GM06990 (cell line): ENCODE measurements at regions not wholly inside any gene's neighbourhood (a gene's known extent, or its start where the extent isn't known, plus 50 kb on each side); places are given as distances from the start of the nearest gene placed in this dataset.

Source experiments
- DNase-seq: peaks from one replicate; pipeline ENCODE4 v3.0.0-alpha.2; 2011; ENCODE audit not compliant: insufficient read length; ENCODE audit errors: extremely low read depth
- H3K27me3 ChIP-seq: replicated peaks from 2 replicates; pipeline ENCODE4 v1.6.0; 2011; ENCODE audit warnings: low read length; ENCODE audit not compliant: control insufficient read depth, insufficient read depth
- H3K36me3 ChIP-seq: 2 replicates; pipeline ENCODE4 v1.5.1; 2011; ENCODE audit warnings: low read length; ENCODE audit not compliant: control insufficient read depth, insufficient read depth
- H3K4me3 ChIP-seq: replicated peaks from 2 replicates; pipeline ENCODE4 v1.5.1; 2011; ENCODE audit warnings: low read depth, mild to moderate bottlenecking, control low read depth, low read length
- CTCF ChIP-seq: IDR thresholded peaks from 2 replicates; pipeline ENCODE4 v1.5.1; 2011; ENCODE audit warnings: low read length, control low read depth, mild to moderate bottlenecking, inconsistent platforms; ENCODE audit not compliant: insufficient read depth, poor library complexity, severe bottlenecking

- Histone ChIP-seq H3K4me3 (no peak overlapping the region), H3K36me3 (no peaks in the 10 kb centered on the region), H3K27me3 (no peaks in the 10 kb centered on the region)
- no peak for DNase-seq
- no peak for TF ChIP-seq CTCF
These were observed 321.6 kb upstream of the TNP1 start for GRCh38 chr2:217181512-217181911.

- Histone ChIP-seq H3K27me3 (no peaks in the 10 kb centered on the region), H3K36me3 (no peaks in the 10 kb centered on the region), H3K4me3 (no peak overlapping the region)
- DNase-seq: no peak
- TF ChIP-seq CTCF: no peak
These were observed 320.0 kb upstream of the TNP1 start for GRCh38 chr2:217179854-217180253.

- no peak for TF ChIP-seq CTCF
- no peaks in the 10 kb centered on the region for H3K27me3 ChIP-seq
- H3K4me3 ChIP-seq: no peak overlapping the region
- DNase-seq: no peak
- no peaks in the 10 kb centered on the region for H3K36me3 ChIP-seq
These were observed 318.5 kb upstream of the TNP1 start for GRCh38 chr2:217178341-217178740.

GRCh38 chr2:217177720-217178119 lies 317.9 kb upstream of the TNP1 start:
- DNase-seq: no peak
- Histone ChIP-seq H3K36me3 (no peaks in the 10 kb centered on the region), H3K4me3 (no peak overlapping the region), H3K27me3 (no peaks in the 10 kb centered on the region)
- no peak for TF ChIP-seq CTCF

- TF ChIP-seq CTCF: no peak
- Histone ChIP-seq H3K27me3 (no peaks in the 10 kb centered on the region), H3K4me3 (no peak overlapping the region), H3K36me3 (no peaks in the 10 kb centered on the region)
- no peak for DNase-seq
These were observed 312.0 kb upstream of the TNP1 start for GRCh38 chr2:217171874-217172273.

GRCh38 chr2:217168496-217168895 lies 308.6 kb upstream of the TNP1 start:
- Histone ChIP-seq H3K4me3 (no peak overlapping the region), H3K36me3 (no peaks in the 10 kb centered on the region), H3K27me3 (no peaks in the 10 kb centered on the region)
- DNase-seq: no peak
- TF ChIP-seq CTCF: no peak
